ENCODE measurements at regions not wholly inside any gene's neighbourhood (a gene's known extent, or its start where the extent isn't known, plus 50 kb on each side); places are given as distances from the start of the nearest gene placed in this dataset.
"Not testable (repeated sequence)": the region's sequence is repeated elsewhere in the genome, so short reads cannot be mapped to it uniquely, and the experiment has no call there.

DNA sequence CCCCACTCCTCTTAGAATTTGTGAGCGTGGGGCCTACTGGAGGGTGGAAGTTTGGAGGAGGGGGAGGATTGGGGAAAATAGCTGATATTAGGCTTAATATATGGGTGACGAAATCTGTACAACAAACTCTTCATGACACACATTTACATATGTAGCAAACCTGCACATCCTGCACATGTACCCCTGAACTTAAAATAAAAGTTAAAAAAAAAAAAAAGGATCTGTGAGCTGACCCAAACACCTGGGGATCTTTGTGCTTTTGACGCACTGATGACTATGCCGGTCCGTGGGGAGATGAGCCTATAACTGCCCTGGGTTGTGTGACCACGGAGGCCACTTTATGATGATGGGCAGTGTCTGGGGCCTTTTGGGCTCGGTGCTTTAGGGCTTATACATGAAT lies 107.7 kb downstream of the IGLL1 start:
- H3K27me3 ChIP-seq (replicated peaks in 1 of 4; ENCODE audit: control insufficient read depth in 3 of 4, extremely low read depth in 1 of 4, insufficient read depth in 3 of 4, low read length in 3 of 4); H3K4me3 ChIP-seq (ENCODE audit: extremely low read depth in 1 of 4, insufficient read depth in 2 of 4, low read depth in 3 of 4, low read length in 4 of 4); H3K36me3 ChIP-seq (ENCODE audit: control insufficient read depth in 2 of 4, insufficient read depth in 4 of 4, low read length in 3 of 4); H3K79me2 ChIP-seq (ENCODE audit: control insufficient read depth in 1 of 2, insufficient read depth in 2 of 2, low read length in 2 of 2); H2BK12ac ChIP-seq (ENCODE audit: low read depth, low read length); H4K8ac ChIP-seq (ENCODE audit: extremely low read depth, insufficient read depth, low read length); H2AFZ ChIP-seq (ENCODE audit: low read length); H2BK15ac ChIP-seq (ENCODE audit: low read length); DNase-seq (ENCODE audit: low read depth in 1 of 2, low spot score in 2 of 2); H2BK5ac ChIP-seq (ENCODE audit: low read depth, low read length); H3K18ac ChIP-seq (ENCODE audit: extremely low read depth, low read length); CTCF ChIA-PET (ENCODE audit: partially characterized antibody); H3K9me3 ChIP-seq (ENCODE audit: insufficient read depth in 2 of 2, low read depth in 1 of 2, low read length in 1 of 2); H3K4me1 ChIP-seq (replicated peaks in 1 of 4; ENCODE audit: control insufficient read depth in 3 of 4, insufficient read depth in 4 of 4, low read length in 3 of 4); H4K5ac ChIP-seq (ENCODE audit: insufficient read length, low read depth, low read length); H3K9ac ChIP-seq (replicated peaks in 1 of 4; ENCODE audit: extremely low read depth in 1 of 4, low read depth in 3 of 4, low read length in 3 of 4); H2AK5ac ChIP-seq (ENCODE audit: low read depth, low read length); H2BK20ac ChIP-seq (ENCODE audit: low read length); H3K23ac ChIP-seq (ENCODE audit: insufficient read length); POLR2A ChIA-PET (ENCODE audit: partially characterized antibody); H3K4me2 ChIP-seq (ENCODE audit: insufficient read depth in 1 of 2, low read depth in 2 of 2, low read length in 2 of 2); H3K4ac ChIP-seq (replicated peaks; ENCODE audit: insufficient read length, low read depth, low read length); FAIRE-seq; H3K56ac ChIP-seq (replicated peaks; ENCODE audit: insufficient read length, low read depth, low read length); H3K79me1 ChIP-seq (ENCODE audit: low read depth, low read length); H3K14ac ChIP-seq (ENCODE audit: insufficient read length); H3K23me2 ChIP-seq (ENCODE audit: low read depth, low read length); H3K27ac ChIP-seq (ENCODE audit: low read depth, low read length); H4K91ac ChIP-seq (replicated peaks; ENCODE audit: insufficient read length, low read length); H2BK120ac ChIP-seq (replicated peaks; ENCODE audit: low read depth, low read length); H4K20me1 ChIP-seq (replicated peaks in 1 of 2; ENCODE audit: control insufficient read depth in 1 of 2, insufficient read depth in 2 of 2, low read length in 2 of 2): not testable (repeated sequence)
- WGBS, 2 experiments (ENCODE audit: extremely low coverage in 1 of 2, insufficient coverage in 1 of 2, insufficient read length in 1 of 2, insufficient replicate concordance in 2 of 2, low coverage in 1 of 2, low lambda C conversion rate in 2 of 2, missing lambda C conversion rate in 1 of 2), result 100% methylated on average over 5 of the region's 7 CpGs; no CpG with 5 or more reads in 1 of the 2 experiments

Measured in H1 (cell line).